GM19328 (cell line): ENCODE measurements at regions not wholly inside any gene's neighbourhood (a gene's known extent, or its start where the extent isn't known, plus 50 kb on each side); places are given as distances from the start of the nearest gene placed in this dataset.
"Not testable (repeated sequence)": the region's sequence is repeated elsewhere in the genome, so short reads cannot be mapped to it uniquely, and the experiment has no call there.

ENCODE experiments used
- ATAC-seq: cut with Tn5 transposase; IDR thresholded peaks from one replicate; pipeline ENCODE4 v1.9.1; 2021; ENCODE audit warnings: mild to moderate bottlenecking, moderate library complexity; ENCODE audit not compliant: unreplicated experiment

DNA sequence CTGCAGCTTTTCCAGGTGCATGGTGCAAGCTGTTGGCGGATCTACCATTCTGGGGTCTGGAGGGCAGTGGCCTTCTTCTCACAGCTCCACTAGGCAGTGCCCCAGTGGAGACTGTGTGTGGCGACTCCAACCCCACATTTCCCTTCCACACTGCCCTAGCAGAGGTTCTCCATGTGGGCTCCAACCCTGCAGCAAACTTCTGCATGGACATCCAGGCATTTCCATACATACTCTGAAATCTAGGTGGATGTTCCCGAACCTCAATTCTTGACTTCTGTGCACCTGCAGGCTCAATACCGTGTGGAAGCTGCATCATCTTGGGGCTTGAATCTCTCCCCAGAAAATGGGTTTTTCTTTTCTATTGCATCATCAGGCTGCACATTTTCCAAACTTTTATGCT, 160.2 kb upstream of the DYRK2 start:
- not testable (repeated sequence) for ATAC-seq

DNA sequence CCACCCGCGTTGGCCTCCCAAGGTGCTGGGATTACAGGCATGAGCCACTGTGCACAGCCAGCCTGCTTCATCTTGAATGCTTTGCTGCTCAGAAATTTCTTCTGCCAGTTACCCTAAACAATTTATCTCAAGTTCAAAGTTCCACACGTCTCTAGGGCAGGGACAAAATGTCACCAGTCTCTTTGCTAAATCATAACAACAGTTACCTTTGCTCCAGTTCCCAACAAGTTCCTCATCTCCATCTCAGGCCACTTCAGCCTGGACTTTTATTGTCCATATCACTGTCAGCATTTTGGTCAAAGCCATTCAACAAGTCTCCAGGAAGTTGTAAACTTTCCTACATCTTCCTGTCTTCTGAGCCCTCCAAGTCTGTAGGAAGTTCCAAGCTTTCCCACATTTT, 159.5 kb upstream of the DYRK2 start:
- no peak for ATAC-seq

DNA sequence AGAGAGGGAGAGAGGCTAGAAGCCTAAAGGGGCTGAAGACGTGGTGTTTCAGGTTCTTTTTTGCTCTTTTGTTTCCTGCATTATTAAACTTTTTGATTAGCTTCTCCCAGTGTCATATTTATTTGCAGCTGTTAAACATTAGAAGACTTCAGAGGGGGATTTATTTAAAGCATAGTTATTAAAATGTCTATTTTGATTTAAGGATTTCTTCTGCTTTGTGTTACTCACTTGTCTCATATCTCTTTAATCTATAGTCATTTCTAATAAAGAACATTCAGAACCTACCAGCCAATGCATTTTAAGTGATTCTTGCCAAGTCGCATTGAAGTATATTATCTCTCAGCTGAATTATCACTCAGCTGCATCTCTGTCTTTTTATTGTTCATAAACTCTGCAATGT, 152.0 kb upstream of the DYRK2 start:
- no peak for ATAC-seq

DNA sequence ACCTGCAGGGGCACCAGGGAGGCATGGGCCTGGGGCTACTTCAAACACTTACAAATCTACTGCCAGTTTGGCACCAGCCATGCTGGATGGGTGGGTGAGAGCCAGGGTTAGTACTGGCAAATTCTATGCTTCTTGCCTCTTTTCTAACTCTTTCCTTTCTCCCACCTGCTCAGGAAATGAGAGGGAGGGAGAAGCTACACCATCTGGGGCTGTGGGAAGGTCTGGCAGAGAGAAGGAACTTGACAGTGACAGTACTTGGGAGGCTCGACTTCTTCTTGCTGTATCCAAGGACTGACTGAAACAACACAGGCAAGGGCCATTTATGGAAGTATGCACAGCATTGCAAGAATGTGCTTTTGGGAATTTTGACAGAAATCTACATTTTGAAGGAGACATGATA, 149.6 kb upstream of the DYRK2 start:
- no peak for ATAC-seq

DNA sequence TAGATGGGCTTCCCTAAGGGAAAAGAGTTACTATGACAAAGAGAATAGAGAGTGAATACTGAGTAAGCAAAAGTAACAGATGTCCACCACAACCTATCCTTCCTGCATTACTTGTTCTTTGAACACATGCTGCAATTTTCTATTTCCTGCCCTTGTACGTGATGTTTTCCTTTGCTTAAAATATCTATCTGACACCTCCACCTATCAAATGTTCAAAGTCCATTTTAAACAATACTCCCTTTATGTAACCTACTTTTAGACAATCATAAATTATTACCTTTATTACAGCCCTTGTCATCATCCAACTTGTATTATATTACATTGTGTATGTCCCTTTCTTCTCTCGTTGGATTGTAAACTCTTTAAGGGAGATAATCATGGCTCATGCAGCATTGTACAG, 147.2 kb upstream of the DYRK2 start:
- no peak for ATAC-seq

DNA sequence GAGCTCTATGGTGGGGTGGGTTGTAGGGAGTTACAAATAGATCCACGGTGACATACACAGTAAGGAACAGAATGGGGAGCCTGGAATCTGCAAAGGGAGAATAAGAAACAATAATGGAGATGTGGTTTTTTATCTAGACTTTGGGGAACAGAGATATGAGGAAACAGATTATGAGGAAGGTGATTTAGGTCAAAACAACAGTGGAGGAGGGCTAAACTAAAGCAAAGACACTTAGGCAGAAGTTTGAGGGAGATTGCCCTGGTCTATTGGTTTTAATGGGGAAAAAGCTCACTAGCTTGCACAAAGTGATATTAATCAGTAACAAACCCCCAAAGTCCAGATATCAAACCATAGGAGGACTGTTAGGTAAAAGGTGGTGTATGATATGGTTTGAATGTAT, 144.5 kb upstream of the DYRK2 start:
- no peak for ATAC-seq

DNA sequence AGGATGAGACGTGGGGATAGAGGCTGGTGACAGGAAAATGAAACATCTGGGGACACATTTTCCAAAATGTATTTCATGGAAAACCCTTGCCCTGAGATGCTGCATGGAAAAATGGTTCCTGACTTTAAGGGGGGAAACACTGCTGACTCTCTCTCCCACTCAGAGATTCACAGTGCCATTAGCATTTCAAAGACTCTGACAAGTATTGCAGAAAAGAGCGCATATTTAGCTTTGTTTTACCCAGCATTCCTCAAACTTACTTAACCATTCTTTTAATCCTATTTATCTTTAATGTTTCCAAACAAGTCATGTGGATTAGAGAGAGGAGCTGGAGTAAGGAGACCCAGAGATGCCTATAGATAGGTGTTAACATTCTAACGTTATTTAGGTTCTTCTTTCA, 141.8 kb upstream of the DYRK2 start:
- ATAC-seq, result no peak

DNA sequence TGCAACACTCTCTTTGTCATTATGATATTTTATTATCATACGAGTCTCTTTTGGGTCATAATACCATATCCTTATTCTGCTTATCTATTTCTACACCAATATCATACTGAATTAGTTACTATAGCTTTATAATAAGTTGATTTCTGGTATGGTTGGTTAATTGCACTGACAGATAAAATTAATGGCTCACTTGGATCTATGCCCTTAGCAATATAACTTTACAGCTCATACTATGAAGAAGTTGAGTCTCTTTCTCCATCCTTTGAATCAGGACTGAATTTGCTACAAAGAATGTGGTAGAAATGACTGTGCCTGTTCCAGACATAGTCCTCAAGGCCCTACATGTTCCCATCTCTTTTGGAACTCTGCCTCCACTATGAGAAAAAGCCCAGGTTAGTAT, 139.7 kb upstream of the DYRK2 start:
- ATAC-seq, result no peak

DNA sequence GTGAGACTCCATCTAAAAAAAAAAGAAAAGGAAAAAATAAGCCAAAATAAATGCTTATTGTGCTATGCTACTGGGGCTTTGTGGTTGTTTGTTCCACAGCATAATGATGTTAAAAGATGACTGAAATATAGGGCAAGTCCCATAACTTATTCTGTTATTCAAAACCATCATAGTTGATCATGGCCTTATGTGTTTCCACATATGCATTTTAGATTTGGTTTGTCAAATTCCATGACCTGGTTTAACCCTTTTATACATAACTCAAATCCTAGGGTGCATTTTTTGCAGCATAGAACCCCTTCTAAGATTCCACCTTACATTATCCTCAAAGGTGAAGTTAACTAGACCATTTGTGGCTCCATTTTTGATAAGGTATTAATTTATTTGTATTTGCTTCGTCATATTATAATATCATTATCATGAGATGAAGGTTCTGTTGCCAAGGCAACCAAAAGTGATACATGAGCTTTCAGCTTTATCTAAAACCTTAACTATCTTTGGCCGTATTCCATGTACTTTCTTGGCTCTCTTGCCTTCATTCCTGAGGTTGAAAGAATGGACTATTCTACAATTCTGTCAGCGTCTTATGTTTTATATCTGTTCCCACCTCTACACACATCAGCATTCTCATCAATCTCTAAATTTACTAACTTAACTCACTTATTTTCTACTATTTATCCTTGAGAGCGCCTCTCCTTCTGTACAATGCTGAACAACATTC, 138.7 kb upstream of the DYRK2 start:
- ATAC-seq, result no peak

DNA sequence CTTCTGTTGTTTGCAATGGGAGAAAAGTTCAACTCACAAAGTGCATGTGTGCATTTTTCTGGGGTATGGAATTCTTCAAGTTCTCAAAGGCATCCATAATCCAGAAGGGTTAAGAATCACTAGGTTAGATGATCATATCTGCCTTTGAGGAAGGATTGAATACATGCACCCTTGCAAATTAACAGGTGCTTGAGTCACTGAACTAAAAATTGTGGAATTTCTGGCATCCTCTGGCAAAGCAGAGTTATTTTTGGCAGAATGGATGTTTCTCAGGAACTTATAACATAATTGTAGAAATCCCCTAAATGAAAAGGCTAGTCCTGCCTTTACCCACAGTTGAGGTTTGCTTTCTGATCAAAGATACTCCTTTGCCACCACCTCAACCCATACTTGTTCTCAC, 136.5 kb upstream of the DYRK2 start:
- no peak for ATAC-seq

DNA sequence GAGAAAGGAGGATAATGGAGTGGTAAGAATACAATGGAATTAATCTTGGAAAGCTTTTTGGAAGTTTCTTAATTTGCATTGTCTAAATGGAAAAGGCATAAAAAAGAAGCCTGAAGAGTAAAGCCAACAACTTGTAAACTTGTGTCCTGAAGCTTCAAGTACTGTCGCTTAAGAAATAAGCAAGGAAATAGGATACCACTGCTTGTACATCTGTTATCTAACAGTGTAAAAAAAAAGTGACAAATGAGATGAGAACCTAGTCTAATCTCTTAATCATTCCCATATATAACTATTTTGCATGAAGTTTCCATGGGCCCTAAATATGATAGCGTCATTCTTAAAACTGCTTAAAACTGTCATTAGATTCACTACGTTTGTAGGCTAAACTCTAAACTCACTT, 134.0 kb upstream of the DYRK2 start:
- no peak for ATAC-seq

DNA sequence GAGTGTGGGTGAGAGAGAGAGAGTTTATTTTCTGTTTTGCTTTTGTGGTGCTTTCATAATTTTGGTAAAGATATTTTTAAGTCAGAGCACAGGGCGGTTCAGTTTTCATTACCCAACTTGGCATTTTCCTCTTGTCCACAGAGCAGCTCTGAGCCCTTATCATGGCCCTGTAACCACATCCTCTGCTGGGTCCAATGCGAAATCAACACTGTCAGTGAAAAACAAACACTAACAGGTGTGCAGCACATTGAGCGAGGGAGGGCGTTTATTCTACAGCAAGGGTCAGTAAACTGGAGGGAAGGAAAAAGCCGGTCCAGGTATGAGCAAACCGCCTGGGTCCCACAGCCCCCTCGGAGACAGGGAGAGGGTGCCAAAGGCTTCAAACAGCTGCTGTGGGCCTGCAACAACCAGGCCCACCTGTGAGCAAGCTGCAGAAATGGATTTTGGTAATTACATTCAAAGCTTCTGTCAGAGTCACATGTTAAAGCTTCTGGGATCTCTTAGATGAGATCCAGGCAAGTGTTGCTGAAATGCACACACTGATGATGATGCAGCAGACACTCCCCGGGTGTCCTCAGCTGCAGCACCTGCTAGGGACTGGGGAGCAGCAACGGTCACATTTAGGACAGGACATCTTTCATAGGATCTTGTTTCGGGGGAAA, 132.7 kb upstream of the DYRK2 start:
- ATAC-seq, result peak; percentile 81

DNA sequence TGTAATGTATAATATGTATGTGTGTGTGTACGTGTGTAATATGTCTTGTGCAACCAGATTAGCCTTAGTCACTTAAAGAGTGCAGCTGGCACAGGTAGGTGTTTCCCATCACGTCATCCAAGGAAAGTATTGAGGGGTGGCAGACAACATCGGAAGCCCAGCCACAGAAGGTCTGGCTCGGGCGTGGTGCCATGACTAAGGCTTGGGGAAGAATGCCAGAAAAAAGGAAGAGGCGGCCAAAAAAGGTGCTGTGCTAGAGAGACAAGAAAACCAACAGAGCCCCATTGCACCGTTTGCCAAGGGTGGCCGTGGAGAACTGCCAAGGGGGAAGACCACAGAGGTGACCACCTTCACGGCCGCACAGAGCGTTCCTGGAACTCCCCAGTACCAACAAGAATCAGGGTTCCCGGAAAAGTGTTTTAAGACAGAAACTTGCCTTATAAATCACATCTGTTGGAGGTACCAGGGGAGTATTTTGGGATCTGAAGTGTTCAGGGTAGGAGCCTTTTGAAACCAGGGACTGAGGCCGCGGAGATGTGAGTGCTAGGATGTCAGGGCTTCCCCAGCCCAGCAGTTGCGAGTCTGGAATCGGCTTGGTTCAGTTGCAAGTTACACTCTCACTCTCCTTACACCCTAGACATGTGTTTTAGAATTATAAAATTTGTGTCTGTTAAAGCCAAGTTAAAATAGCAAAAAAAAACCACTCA, 131.2 kb upstream of the DYRK2 start:
- no peak for ATAC-seq

DNA sequence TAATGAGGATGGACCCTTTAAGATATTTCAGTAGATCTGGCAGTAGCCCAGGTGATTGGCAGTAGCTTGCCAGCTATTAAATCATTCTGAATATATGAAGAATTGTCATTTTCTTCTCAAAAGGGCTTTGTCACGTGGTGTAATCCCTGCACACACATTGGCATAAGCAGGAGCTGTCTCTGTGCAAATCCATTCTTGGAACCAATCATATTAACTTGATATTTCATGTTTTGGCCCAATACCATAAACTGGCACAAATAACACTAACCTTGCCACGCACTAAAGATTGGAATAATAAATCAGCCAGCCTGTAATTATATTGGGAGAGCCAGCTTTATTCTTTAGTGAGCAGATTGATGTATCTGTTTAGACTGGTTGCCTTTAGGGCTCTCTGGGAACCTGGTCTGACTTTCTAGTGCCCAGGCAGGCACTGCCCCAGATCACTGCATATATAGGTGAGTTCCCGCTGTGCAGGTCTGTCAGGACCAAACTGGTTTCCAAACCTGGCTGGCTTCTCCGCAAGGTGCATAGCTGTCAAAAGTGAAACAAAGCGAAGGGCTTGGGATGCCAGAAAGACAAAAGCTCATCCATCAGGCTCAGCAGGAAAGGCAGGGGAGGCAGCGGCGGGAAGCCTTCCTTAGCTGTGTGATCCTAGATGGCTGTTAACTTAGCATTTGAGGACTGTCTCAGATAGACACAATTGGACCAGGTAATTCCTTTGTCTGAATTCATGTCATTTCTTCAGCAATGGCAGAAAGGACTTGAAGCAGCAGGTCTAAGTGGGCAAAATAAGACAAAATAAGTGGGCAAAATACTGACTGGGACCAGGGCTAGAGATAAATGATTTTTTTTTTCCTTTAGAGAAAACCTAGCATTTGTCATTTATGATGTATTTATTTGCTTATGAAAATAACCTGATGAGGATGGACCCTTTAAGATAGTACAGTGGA, 128.8 kb upstream of the DYRK2 start:
- ATAC-seq, result no peak

DNA sequence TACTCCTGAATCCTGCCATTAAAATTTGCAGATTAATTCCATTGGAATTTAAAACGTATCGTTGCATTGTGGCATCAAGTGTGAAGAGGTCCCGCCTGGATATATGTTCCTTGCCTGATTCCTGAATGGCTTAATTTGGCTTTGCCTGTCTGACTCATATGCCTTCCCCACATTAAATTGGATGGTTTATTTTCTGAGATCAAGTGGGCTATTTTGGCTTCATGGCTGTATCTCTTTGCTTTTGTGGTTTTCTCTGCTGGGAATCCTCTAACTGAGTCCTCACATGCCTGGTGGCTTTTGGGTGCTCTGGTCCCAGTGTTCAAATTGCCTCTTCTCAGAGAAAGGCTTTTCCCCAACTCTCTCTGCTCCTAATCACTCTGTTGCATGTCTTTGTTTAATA, 127.9 kb upstream of the DYRK2 start:
- no peak for ATAC-seq

DNA sequence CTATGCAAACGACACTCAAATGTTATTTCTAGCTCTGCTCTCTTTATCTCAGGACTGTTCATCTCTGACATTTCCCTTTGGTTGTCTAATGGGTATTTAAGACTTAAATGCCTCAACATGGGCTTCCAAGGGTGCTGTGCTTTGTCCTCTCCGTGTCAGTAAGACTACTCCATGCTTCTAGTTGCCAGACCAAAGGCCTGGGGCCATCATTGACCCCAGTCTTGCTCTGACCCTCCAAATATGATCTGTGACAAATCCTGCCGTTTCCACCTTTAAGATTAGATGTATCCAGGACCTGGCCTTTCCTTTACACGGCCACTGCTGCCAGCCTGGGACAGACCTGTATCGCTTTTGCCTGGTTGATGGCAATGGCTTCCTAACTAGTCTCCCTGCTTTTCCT, 126.3 kb upstream of the DYRK2 start:
- no peak for ATAC-seq

DNA sequence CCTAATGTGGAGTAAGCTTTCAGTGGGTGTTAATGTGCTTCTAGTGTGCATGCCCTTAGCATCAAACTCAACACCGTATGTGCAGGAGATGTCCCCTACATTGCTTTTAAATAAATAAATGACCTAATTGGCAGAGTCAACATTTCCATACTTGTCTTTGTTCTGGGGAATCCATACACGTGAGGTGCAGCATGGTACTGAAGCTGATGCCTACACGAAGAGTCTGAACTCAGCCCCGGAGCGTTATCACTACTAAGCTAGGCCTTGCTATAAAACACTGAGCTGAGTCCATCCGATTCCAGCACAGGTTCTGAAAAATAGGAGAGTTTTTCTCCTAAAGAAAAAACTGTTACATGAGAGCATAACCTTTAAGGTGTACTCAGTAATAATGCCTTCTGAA, 125.0 kb upstream of the DYRK2 start:
- ATAC-seq, result no peak

DNA sequence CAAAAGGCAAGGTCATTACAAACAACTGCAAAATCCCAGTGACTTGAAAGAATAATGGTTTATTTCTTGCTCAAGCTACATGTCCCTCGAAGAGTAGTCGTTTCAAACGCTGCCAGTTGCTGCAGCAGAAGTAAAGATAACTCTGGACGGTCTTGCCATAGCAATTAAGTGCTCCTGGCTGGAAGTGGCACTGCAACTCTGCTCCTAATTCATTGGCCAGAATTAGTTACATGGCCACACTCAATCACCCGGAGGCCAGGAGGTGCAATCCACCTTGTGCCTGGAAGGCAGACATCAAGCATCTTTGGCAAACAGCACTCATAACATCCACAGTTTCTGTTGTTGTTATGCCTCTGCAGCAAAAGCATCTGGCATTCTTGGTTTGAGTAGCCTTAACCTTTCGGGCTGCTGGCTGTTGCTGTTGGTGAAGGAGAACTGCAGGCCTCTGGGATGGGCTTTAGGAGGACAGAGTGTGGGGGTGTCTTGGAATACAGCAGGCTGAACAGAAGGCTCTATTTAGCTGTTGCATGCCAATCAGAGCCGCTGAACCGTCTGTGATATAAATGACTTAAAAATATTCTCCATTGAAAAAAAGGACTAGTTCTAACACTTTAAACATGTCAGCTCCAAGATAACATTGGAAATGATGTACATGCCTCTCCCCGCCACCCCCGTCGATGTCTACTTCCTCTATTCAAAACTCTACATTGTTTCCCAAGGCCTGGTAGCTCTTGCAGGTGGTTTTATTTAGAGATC, 123.5 kb upstream of the DYRK2 start:
- ATAC-seq, result no peak

DNA sequence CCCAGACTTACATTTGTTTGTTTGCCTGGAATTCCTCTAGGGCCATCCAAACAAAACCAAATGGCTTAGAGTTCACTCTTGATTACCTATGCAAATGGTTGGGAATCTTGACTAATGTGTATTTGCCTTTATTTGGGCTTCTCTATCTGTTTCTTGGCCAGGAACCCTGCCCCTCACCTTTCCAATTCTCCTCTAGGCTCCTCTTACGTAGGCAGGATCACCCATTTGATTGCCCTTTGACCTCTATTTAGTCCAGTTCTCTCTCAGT, 123.0 kb upstream of the DYRK2 start:
- no peak for ATAC-seq

DNA sequence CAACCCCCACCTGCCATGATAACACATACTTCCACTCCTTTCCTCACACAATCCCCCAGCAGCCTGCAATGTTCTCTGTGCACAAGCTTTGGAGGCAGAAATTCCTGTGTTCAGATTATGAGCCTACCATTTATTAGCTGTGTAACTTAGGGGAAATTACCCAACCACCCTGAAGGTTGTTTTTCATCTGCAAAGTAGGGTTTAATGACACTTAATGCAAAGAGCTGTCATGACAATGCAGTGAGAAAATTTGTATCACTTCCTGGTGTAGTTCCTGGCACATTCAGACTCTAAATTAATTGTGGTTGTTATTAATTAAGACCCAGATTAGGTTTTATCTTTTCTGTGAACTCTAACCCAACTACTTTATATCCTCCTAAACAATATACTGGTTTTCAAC, 122.4 kb upstream of the DYRK2 start:
- ATAC-seq, result no peak

DNA sequence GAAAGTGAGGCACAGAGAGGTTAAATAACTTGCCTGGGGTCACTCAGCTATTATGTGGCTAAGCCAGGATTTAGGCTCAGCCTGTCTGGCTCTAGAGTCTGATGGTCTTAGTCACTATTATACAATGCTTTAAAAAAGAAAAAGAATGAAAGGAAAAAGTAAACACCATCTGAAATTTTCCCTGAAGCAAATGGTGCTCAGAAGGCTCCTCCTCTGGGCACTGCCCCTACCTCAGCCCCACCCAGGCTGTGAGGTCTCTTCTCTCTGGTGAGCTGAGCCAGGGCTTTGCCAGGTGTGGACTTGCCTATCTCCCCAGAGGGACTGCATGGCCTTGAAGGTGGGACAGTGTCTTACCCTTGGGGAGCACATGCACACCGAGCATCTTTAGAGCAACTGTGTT, 117.5 kb upstream of the DYRK2 start:
- ATAC-seq, result no peak
